ENCODE measurements at regions not wholly inside any gene's neighbourhood (a gene's known extent, or its start where the extent isn't known, plus 50 kb on each side); places are given as distances from the start of the nearest gene placed in this dataset.

GRCh38 chr1:81034291-81034690 lies 766.4 kb upstream of the ADGRL2 start:
- H3K36me3 ChIP-seq (ENCODE audit: insufficient read depth, low read length): no peaks in the 10 kb centered on the region
- no peaks in the 10 kb centered on the region for H3K79me2 ChIP-seq (replicated peaks; ENCODE audit: insufficient read depth, low read length)
- TF ChIP-seq MXI1 (conservative IDR thresholded peaks at IDR 0.05; ENCODE audit: poor library complexity, severe bottlenecking) (no peak), EP300 (conservative IDR thresholded peaks at IDR 0.05; ENCODE audit: poor library complexity, severe bottlenecking) (no peak), EZH2 (IDR thresholded peaks at IDR 0.05; ENCODE audit: borderline replicate concordance, insufficient read depth, low read length, poor library complexity, severe bottlenecking) (no peak), POLR2AphosphoS5 (IDR thresholded peaks at IDR 0.05) (no peak), CTCF (IDR thresholded peaks at IDR 0.05; ENCODE audit: poor library complexity, severe bottlenecking) (no peak), RAD21 (conservative IDR thresholded peaks at IDR 0.05) (no peak), TAF1 (IDR thresholded peaks at IDR 0.05; ENCODE audit: low read depth) (no peak), SMC3 (conservative IDR thresholded peaks at IDR 0.05; ENCODE audit: poor library complexity) (no peak)
- TF ChIP-seq, protein P1, sequence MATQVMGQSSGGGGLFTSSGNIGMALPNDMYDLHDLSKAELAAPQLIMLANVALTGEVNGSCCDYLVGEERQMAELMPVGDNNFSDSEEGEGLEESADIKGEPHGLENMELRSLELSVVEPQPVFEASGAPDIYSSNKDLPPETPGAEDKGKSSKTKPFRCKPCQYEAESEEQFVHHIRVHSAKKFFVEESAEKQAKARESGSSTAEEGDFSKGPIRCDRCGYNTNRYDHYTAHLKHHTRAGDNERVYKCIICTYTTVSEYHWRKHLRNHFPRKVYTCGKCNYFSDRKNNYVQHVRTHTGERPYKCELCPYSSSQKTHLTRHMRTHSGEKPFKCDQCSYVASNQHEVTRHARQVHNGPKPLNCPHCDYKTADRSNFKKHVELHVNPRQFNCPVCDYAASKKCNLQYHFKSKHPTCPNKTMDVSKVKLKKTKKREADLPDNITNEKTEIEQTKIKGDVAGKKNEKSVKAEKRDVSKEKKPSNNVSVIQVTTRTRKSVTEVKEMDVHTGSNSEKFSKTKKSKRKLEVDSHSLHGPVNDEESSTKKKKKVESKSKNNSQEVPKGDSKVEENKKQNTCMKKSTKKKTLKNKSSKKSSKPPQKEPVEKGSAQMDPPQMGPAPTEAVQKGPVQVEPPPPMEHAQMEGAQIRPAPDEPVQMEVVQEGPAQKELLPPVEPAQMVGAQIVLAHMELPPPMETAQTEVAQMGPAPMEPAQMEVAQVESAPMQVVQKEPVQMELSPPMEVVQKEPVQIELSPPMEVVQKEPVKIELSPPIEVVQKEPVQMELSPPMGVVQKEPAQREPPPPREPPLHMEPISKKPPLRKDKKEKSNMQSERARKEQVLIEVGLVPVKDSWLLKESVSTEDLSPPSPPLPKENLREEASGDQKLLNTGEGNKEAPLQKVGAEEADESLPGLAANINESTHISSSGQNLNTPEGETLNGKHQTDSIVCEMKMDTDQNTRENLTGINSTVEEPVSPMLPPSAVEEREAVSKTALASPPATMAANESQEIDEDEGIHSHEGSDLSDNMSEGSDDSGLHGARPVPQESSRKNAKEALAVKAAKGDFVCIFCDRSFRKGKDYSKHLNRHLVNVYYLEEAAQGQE (IDR thresholded peaks at IDR 0.05; ENCODE audit: borderline replicate concordance): no peak
- no peak overlapping the region for H3K4me2 ChIP-seq (ENCODE audit: low read length)
- no peaks in the 10 kb centered on the region for H3K9me2 ChIP-seq (ENCODE audit: insufficient read depth, low read length)
- no peak overlapping the region for H2AFZ ChIP-seq (ENCODE audit: low read depth, low read length)
- no peaks in the 10 kb centered on the region for H3K27me3 ChIP-seq (ENCODE audit: insufficient read depth, low read depth, low read length)
- no peaks in the 10 kb centered on the region for H3K9me3 ChIP-seq (ENCODE audit: low read length)
- no peak overlapping the region for H3K4me3 ChIP-seq (ENCODE audit: low read length)
- H3K27ac ChIP-seq (ENCODE audit: low read length): no peak overlapping the region
- no peaks in the 10 kb centered on the region for H4K20me1 ChIP-seq (ENCODE audit: insufficient read depth)
- H3F3A ChIP-seq (ENCODE audit: insufficient read depth, low read length, poor library complexity, severe bottlenecking): no peaks in the 10 kb centered on the region
- H3K9ac ChIP-seq (ENCODE audit: low read length): no peak overlapping the region

DNA sequence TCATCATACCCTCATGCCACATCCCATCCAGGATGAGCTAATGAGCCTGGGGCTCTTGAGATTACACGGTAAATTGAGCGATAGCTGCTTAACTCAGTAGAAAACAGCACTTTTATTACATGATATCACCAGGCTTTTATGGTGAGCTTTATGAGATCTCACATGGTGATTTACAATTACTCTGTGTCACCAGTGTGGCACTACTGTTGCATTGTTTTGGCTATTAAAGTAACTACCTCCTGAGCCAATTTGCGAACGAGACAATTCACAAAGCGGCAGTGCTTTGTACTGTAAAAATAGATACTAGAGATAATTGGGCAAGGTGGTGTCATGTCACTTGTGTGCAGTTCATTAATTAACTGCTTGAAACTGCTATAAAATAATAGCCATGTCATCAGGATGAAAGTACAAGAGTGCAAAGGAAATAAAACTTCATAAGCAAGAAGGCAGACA lies 767.7 kb upstream of the ADGRL2 start:
- Histone ChIP-seq H3K9me2 (ENCODE audit: insufficient read depth, low read length) (no peaks in the 10 kb centered on the region), H3K79me2 (replicated peaks; ENCODE audit: insufficient read depth, low read length) (no peaks in the 10 kb centered on the region), H3K4me2 (ENCODE audit: low read length) (no peak overlapping the region), H3K9me3 (ENCODE audit: low read length) (no peaks in the 10 kb centered on the region), H3K36me3 (ENCODE audit: insufficient read depth, low read length) (no peaks in the 10 kb centered on the region), H4K20me1 (ENCODE audit: insufficient read depth) (no peaks in the 10 kb centered on the region), H3F3A (ENCODE audit: insufficient read depth, low read length, poor library complexity, severe bottlenecking) (no peaks in the 10 kb centered on the region), H2AFZ (ENCODE audit: low read depth, low read length) (no peak overlapping the region), H3K27me3 (ENCODE audit: insufficient read depth, low read depth, low read length) (no peaks in the 10 kb centered on the region), H3K4me3 (ENCODE audit: low read length) (no peak overlapping the region), H3K27ac (ENCODE audit: low read length) (peak overlapping the region; percentile 42), H3K9ac (ENCODE audit: low read length) (no peak overlapping the region)
- TF ChIP-seq EP300 (conservative IDR thresholded peaks at IDR 0.05; ENCODE audit: poor library complexity, severe bottlenecking): no peak
- TF ChIP-seq EZH2 (IDR thresholded peaks at IDR 0.05; ENCODE audit: borderline replicate concordance, insufficient read depth, low read length, poor library complexity, severe bottlenecking): no peak
- no peak for TF ChIP-seq CTCF (IDR thresholded peaks at IDR 0.05; ENCODE audit: poor library complexity, severe bottlenecking)
- no peak for TF ChIP-seq POLR2AphosphoS5 (IDR thresholded peaks at IDR 0.05)
- no peak for TF ChIP-seq TAF1 (IDR thresholded peaks at IDR 0.05; ENCODE audit: low read depth)
- TF ChIP-seq MXI1 (conservative IDR thresholded peaks at IDR 0.05; ENCODE audit: poor library complexity, severe bottlenecking): no peak
- TF ChIP-seq RAD21 (conservative IDR thresholded peaks at IDR 0.05): no peak
- no peak for TF ChIP-seq SMC3 (conservative IDR thresholded peaks at IDR 0.05; ENCODE audit: poor library complexity)
- TF ChIP-seq, protein P1 (IDR thresholded peaks at IDR 0.05; ENCODE audit: borderline replicate concordance): no peak

All from neural cell (in vitro differentiated cells).